HG02840 (cell line): ENCODE measurements at regions not wholly inside any gene's neighbourhood (a gene's known extent, or its start where the extent isn't known, plus 50 kb on each side); places are given as distances from the start of the nearest gene placed in this dataset.
"Not testable (repeated sequence)": the region's sequence is repeated elsewhere in the genome, so short reads cannot be mapped to it uniquely, and the experiment has no call there.

Source experiments
- ATAC-seq: cut with Tn5 transposase; IDR thresholded peaks from one replicate; pipeline ENCODE4 v1.9.1; 2021; ENCODE audit warnings: mild to moderate bottlenecking, moderate library complexity, moderate number of reproducible peaks; ENCODE audit not compliant: unreplicated experiment, low FRiP score

- ATAC-seq: no peak
These were observed 193.4 kb upstream of the CPHXL start for GRCh38 chr16:75919664-75920063.

GRCh38 chr16:75921281-75921680 lies 195.0 kb upstream of the CPHXL start:
- no peak for ATAC-seq

- ATAC-seq: no peak
These were observed 196.0 kb upstream of the CPHXL start for GRCh38 chr16:75922250-75922649.

GRCh38 chr16:75924397-75924796 lies 198.1 kb upstream of the CPHXL start:
- ATAC-seq: no peak

- ATAC-seq: no peak
These were observed 201.5 kb upstream of the CPHXL start for GRCh38 chr16:75927810-75928209.

- no peak for ATAC-seq
These were observed 202.0 kb upstream of the CPHXL start for GRCh38 chr16:75928295-75928694.

GRCh38 chr16:75929046-75929445 lies 202.8 kb upstream of the CPHXL start:
- ATAC-seq: no peak

- ATAC-seq: no peak
These were observed 204.8 kb upstream of the CPHXL start for GRCh38 chr16:75931043-75931442.

GRCh38 chr16:75931970-75932369 lies 205.7 kb upstream of the CPHXL start:
- no peak for ATAC-seq

GRCh38 chr16:75938818-75939217 lies 212.5 kb upstream of the CPHXL start:
- ATAC-seq: no peak

GRCh38 chr16:75942351-75942750 lies 216.1 kb upstream of the CPHXL start:
- ATAC-seq: no peak

- ATAC-seq: no peak
These were observed 216.6 kb upstream of the CPHXL start for GRCh38 chr16:75942936-75943335.

- ATAC-seq: no peak
These were observed 217.6 kb upstream of the CPHXL start for GRCh38 chr16:75943705-75944514.

GRCh38 chr16:75945916-75946457 lies 219.7 kb upstream of the CPHXL start:
- ATAC-seq: no peak

GRCh38 chr16:75947626-75948239 lies 221.4 kb upstream of the CPHXL start:
- no peak for ATAC-seq

GRCh38 chr16:75948441-75948840 lies 222.2 kb upstream of the CPHXL start:
- ATAC-seq: no peak

GRCh38 chr16:75948886-75949285 lies 222.6 kb upstream of the CPHXL start:
- no peak for ATAC-seq

GRCh38 chr16:75952124-75952523 lies 225.8 kb upstream of the CPHXL start:
- no peak for ATAC-seq

GRCh38 chr16:75957870-75958269 lies 231.6 kb upstream of the CPHXL start:
- ATAC-seq: no peak

GRCh38 chr16:75965504-75966374 lies 239.4 kb upstream of the CPHXL start:
- ATAC-seq: no peak

GRCh38 chr16:75969120-75969519 lies 242.8 kb upstream of the CPHXL start:
- not testable (repeated sequence) for ATAC-seq
